ENCODE measurements at regions not wholly inside any gene's neighbourhood (a gene's known extent, or its start where the extent isn't known, plus 50 kb on each side); places are given as distances from the start of the nearest gene placed in this dataset.

DNA sequence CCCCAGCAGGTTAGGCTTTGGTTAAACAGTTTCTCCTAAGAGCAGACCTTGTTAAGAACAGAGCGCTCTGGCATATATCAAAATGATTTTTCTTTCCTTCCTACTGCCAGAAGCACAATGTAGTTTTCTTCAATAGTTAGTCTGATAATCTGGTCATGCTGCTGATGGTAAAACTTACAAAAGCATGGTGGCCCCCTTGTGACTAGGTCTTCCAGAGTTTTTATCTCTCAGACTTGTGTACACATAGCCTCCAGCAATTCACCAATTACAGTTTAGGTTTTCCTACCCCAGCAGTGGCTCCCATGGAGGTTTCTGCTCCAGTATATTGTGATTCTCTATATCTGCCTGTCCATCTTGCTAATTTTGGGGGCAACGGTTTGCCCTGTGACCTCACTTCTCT is 73.3 kb upstream of the DPH5 start:
- DNase-seq (ENCODE audit: extremely low spot score): no peak
- TF ChIP-seq TARDBP (IDR thresholded peaks at IDR 0.05): no peak
- TF ChIP-seq SUZ12 (IDR thresholded peaks at IDR 0.05): no peak
- TF ChIP-seq FOXM1 (IDR thresholded peaks at IDR 0.05; ENCODE audit: borderline replicate concordance): no peak
- TF ChIP-seq ARNT (IDR thresholded peaks at IDR 0.05): no peak
- no peak for TF ChIP-seq LEF1 (IDR thresholded peaks at IDR 0.05; ENCODE audit: borderline replicate concordance)
- no peak for TF ChIP-seq FOXA1 (IDR thresholded peaks at IDR 0.05)
- no peak for TF ChIP-seq CTBP1 (IDR thresholded peaks at IDR 0.05; ENCODE audit: borderline replicate concordance)
- no peak for TF ChIP-seq ELF4 (IDR thresholded peaks at IDR 0.05)
- TF ChIP-seq L3MBTL2 (conservative IDR thresholded peaks at IDR 0.05): no peak
- TF ChIP-seq FOXK2 (IDR thresholded peaks at IDR 0.05): no peak
- CTCF ChIA-PET: interaction anchor here (0.5 kb wide), 1 partner anchor 14 kb away, joined by 7 read pairs; no protein-coding TSS in a partner anchor
- POLR2A ChIA-PET: no interaction called here

DNA sequence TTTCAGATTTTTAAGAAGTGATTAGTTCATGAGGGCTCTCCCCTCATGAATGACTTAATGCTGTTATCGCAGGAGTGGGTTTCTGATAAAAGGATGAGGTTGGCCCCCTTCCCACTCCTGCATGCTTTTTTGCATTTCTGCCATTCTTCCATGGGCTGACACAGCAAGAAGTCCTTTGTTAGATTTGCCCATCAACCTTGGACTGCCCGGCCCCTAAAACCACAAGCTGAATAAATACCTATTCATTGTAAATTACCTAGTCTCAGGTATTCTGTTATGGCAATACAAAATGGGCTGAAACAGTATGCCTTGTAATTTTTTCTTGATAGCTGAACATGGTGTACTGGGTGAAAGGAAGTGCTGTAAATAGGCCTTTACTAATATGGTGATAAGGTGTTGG is 72.7 kb upstream of the DPH5 start:
- POLR2A ChIA-PET: no interaction called here
- TF ChIP-seq L3MBTL2 (conservative IDR thresholded peaks at IDR 0.05) (no peak), TARDBP (IDR thresholded peaks at IDR 0.05) (no peak), FOXK2 (IDR thresholded peaks at IDR 0.05) (no peak), NFRKB (IDR thresholded peaks at IDR 0.05) (no peak), ELF4 (IDR thresholded peaks at IDR 0.05) (no peak)
- TF ChIP-seq, protein P1, sequence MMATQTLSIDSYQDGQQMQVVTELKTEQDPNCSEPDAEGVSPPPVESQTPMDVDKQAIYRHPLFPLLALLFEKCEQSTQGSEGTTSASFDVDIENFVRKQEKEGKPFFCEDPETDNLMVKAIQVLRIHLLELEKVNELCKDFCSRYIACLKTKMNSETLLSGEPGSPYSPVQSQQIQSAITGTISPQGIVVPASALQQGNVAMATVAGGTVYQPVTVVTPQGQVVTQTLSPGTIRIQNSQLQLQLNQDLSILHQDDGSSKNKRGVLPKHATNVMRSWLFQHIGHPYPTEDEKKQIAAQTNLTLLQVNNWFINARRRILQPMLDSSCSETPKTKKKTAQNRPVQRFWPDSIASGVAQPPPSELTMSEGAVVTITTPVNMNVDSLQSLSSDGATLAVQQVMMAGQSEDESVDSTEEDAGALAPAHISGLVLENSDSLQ (IDR thresholded peaks at IDR 0.05): no peak

DNA sequence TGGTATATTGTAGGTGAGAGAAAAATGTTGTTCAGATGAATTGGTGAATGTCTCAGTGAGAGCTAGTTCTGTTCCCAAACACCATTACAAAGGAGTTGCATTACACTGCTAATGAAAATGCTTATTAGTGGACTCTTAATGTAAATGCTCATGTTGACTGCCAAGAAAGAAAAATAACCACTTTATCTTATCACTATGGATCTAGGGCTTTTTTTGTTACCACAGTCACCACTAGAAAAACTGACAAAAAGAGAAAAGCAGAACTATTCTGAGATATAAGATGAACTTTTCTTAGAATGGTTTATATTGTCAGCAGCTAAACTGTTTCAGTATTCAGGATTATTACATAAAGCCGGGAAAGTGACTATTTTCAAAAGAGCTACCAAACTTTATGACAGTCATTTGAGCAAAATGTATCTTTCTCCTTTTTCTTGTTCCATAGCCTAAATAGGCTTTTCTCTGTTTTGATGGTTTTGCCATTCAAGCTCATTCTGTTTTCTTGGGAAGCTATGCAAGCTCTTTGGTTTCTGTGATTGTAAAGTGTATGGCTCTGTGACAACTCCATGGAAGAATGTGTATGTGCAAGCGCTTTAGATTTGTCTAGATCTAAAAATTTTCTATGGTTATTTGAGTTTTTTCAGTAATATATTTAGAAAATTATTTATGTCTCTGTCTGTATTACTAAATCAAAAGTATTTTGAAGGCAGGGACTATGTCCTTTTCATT is 64.2 kb upstream of the DPH5 start:
- ChIA-PET CTCF (interaction anchor here (1.3 kb wide), 1 partner anchor 14 kb away, joined by 3 read pairs; no protein-coding TSS in a partner anchor), POLR2A (no interaction called here)
- no peak for DNase-seq (ENCODE audit: extremely low spot score)
- no peak for TF ChIP-seq SUZ12 (IDR thresholded peaks at IDR 0.05)
- no peak for TF ChIP-seq BHLHE40 (IDR thresholded peaks at IDR 0.05; ENCODE audit: borderline replicate concordance)
- TF ChIP-seq TARDBP (IDR thresholded peaks at IDR 0.05): no peak
- no peak for TF ChIP-seq FOXM1 (IDR thresholded peaks at IDR 0.05; ENCODE audit: borderline replicate concordance)
- TF ChIP-seq, protein P1 (IDR thresholded peaks at IDR 0.05): no peak
- no peak for TF ChIP-seq ELF4 (IDR thresholded peaks at IDR 0.05)
- no peak for TF ChIP-seq FOXA1 (IDR thresholded peaks at IDR 0.05)
- no peak for TF ChIP-seq ARNT (IDR thresholded peaks at IDR 0.05)
- no peak for TF ChIP-seq SP1 (IDR thresholded peaks at IDR 0.05)
- TF ChIP-seq ZNF384 (IDR thresholded peaks at IDR 0.05): no peak
- TF ChIP-seq LEF1 (IDR thresholded peaks at IDR 0.05; ENCODE audit: borderline replicate concordance): no peak

More for the DNA sequence above, 72.7 kb upstream of the DPH5 start:
- CTCF ChIA-PET: no interaction called here
- no peak for DNase-seq (ENCODE audit: extremely low spot score)

DNA sequence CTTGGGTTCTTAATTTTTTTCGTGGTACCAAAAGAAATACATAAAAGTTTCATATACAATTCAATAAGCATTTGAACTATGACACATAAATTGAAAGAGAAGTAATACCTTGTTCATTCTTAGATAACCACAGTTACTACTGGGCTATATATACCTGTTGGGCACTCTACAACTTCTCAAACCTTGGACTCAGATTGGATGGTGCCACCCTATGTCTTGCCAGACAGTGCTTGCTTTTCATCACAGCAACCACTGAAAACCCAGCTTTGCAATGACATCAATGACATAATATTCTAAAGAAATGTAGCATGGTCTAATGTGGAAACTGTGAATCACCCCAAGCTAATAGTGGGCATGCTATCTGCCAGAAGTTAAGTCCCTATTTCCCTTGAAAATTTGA is 62.8 kb upstream of the DPH5 start:
- no peak for DNase-seq (ENCODE audit: extremely low spot score)
- ChIA-PET POLR2A (no interaction called here), CTCF (no interaction called here)
- TF ChIP-seq, protein P1 (IDR thresholded peaks at IDR 0.05): no peak
- TF ChIP-seq SP1 (IDR thresholded peaks at IDR 0.05): no peak
- no peak for TF ChIP-seq SUZ12 (IDR thresholded peaks at IDR 0.05)
- TF ChIP-seq LEF1 (IDR thresholded peaks at IDR 0.05; ENCODE audit: borderline replicate concordance): no peak
- TF ChIP-seq NFRKB (IDR thresholded peaks at IDR 0.05): no peak
- TF ChIP-seq L3MBTL2 (conservative IDR thresholded peaks at IDR 0.05): no peak
- TF ChIP-seq CTBP1 (IDR thresholded peaks at IDR 0.05; ENCODE audit: borderline replicate concordance): no peak
- TF ChIP-seq FOXK2 (IDR thresholded peaks at IDR 0.05): no peak

DNA sequence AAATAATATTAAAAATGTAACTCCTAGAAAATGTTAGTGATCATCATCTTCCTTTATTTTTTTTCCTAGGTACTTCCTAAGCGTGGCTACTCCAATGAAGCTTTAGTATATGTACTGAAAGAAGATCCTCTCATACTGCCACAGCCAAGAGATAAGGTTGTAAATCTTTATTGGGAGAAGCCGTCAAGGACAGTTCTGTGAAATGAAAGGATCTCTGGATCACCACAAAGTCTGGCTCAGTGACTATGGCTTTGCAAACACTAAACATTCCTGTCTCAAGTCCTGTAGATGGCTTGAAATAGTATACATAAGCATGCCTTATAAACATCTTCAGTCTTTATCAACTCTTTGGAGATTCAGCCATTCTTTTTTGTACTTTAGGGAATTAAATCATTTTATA is 61.2 kb upstream of the DPH5 start:
- no peak for DNase-seq (ENCODE audit: extremely low spot score)
- ChIA-PET POLR2A (no interaction called here), CTCF (no interaction called here)
- TF ChIP-seq BHLHE40 (IDR thresholded peaks at IDR 0.05; ENCODE audit: borderline replicate concordance) (no peak), SUZ12 (IDR thresholded peaks at IDR 0.05) (no peak), SP1 (IDR thresholded peaks at IDR 0.05) (no peak), LEF1 (IDR thresholded peaks at IDR 0.05; ENCODE audit: borderline replicate concordance) (no peak), L3MBTL2 (conservative IDR thresholded peaks at IDR 0.05) (no peak), FOXA1 (IDR thresholded peaks at IDR 0.05) (no peak), TARDBP (IDR thresholded peaks at IDR 0.05) (no peak)
- TF ChIP-seq, protein P1 (IDR thresholded peaks at IDR 0.05): no peak

DNA sequence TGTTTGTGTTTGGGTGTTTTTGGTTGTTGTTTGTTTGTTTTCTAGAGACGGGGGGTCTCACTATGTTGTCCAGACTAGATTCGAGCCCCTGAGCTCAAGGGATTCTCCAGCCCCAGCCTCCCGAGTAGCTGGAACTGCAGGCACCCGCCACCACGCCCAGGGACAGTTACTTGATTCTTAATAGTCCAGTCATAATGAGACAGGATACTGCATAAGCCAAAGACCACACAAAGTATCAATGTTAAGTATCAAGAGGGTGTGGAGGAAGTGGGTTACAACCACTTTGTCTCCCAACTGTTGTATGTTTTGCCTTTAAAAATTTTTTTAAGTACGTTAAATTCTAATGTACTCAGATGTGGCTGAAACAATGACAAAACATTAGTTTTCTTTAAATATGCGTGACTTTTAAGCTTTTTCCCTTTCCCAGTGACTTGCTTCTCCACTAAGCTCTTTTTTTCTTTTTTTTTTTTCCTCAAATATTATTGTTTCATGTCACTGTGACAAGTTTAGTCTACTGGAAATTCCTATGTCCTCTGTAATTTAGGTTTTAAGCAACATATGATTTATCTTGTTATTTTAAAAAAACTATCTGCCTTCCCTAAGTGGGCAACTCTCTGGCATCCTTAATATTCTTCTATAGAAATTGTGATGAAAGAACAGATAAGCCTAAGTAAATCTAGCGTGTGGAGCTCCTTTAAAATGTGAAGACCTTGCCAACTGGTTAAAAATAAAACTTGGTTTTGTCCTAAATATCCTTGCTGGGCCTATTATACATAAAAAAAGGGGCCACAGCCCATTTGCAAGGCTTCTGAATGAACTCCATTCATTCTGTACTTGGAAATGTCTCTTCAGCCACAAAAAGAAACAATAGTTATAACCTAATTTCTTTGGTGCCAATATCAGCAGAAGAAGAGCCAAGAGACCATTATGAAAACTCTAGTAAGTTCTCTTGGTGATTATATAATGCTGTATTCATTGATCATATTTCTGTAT is 56.2 kb upstream of the DPH5 start:
- DNase-seq (ENCODE audit: extremely low spot score): no peak
- no peak for TF ChIP-seq SUZ12 (IDR thresholded peaks at IDR 0.05)
- TF ChIP-seq BHLHE40 (IDR thresholded peaks at IDR 0.05; ENCODE audit: borderline replicate concordance): no peak
- TF ChIP-seq ARNT (IDR thresholded peaks at IDR 0.05): no peak
- no peak for TF ChIP-seq TARDBP (IDR thresholded peaks at IDR 0.05)
- TF ChIP-seq FOXK2 (IDR thresholded peaks at IDR 0.05): no peak
- no peak for TF ChIP-seq CTBP1 (IDR thresholded peaks at IDR 0.05; ENCODE audit: borderline replicate concordance)
- no peak for TF ChIP-seq HDGF (IDR thresholded peaks at IDR 0.05; ENCODE audit: borderline replicate concordance)
- TF ChIP-seq ELF4 (IDR thresholded peaks at IDR 0.05): no peak
- no peak for TF ChIP-seq L3MBTL2 (conservative IDR thresholded peaks at IDR 0.05)
- TF ChIP-seq, protein P1 (IDR thresholded peaks at IDR 0.05): no peak
- TF ChIP-seq NFRKB (IDR thresholded peaks at IDR 0.05): no peak
- TF ChIP-seq LEF1 (IDR thresholded peaks at IDR 0.05; ENCODE audit: borderline replicate concordance): no peak
- no peak for TF ChIP-seq FOXM1 (IDR thresholded peaks at IDR 0.05; ENCODE audit: borderline replicate concordance)
- no peak for TF ChIP-seq ZNF384 (IDR thresholded peaks at IDR 0.05)
- no peak for TF ChIP-seq SP1 (IDR thresholded peaks at IDR 0.05)
- no peak for TF ChIP-seq FOXA1 (IDR thresholded peaks at IDR 0.05)
- POLR2A ChIA-PET: no interaction called here
- CTCF ChIA-PET: no interaction called here

Measured in HEK293T (cell line).